GM23338 (cell line): ENCODE measurements at regions not wholly inside any gene's neighbourhood (a gene's known extent, or its start where the extent isn't known, plus 50 kb on each side); places are given as distances from the start of the nearest gene placed in this dataset.

Experiments used
- ATAC-seq: fragments of 200-7000 bp; cut with Tn5 transposase; 3 replicates; pipeline ENCODE4 v1.9.1; 2020
- DNase-seq: peaks from one replicate; pipeline ENCODE4 v3.0.0-alpha.2; 2015; ENCODE audit warnings: low spot score
- H2AFZ ChIP-seq: fragments of 200-600 bp; sonication (generic); 2 replicates; pipeline ENCODE4 v1.8.0; 2016; ENCODE audit warnings: antibody characterized with exemption, mild to moderate bottlenecking, moderate library complexity
- H3F3A ChIP-seq: fragments of 200-600 bp; sonication (generic); replicated peaks from 2 replicates; pipeline ENCODE4 v1.8.0; 2017; ENCODE audit warnings: antibody characterized with exemption, mixed run types, low read depth
- H3K27ac ChIP-seq: fragments of 200-600 bp; sonication (generic); 2 replicates; pipeline ENCODE4 v1.6.1; 2016; ENCODE audit warnings: low read depth
- H3K27me3 ChIP-seq: fragments of 200-600 bp; sonication (generic); 2 replicates; pipeline ENCODE4 v1.8.0; 2016; ENCODE audit warnings: mild to moderate bottlenecking, mixed run types, moderate library complexity; ENCODE audit not compliant: insufficient read depth
- H3K36me3 ChIP-seq: fragments of 200-600 bp; sonication (generic); 2 replicates; pipeline ENCODE4 v1.8.0; 2016; ENCODE audit warnings: mild to moderate bottlenecking; ENCODE audit not compliant: insufficient read depth
- H3K4me1 ChIP-seq: fragments of 200-600 bp; sonication (generic); 2 replicates; pipeline ENCODE4 v1.8.0; 2016; ENCODE audit warnings: mild to moderate bottlenecking, moderate library complexity; ENCODE audit not compliant: insufficient read depth
- H3K4me2 ChIP-seq: fragments of 200-600 bp; sonication (generic); 2 replicates; pipeline ENCODE4 v1.7.1; 2017; ENCODE audit warnings: mixed run types
- H3K4me3 ChIP-seq: fragments of 200-600 bp; sonication (generic); 2 replicates; pipeline ENCODE4 v1.6.1; 2016; ENCODE audit warnings: mixed run types
- H3K79me2 ChIP-seq: fragments of 200-600 bp; sonication (generic); replicated peaks from 2 replicates; pipeline ENCODE4 v1.8.0; 2017; ENCODE audit warnings: mild to moderate bottlenecking; ENCODE audit not compliant: insufficient read depth
- H3K9me2 ChIP-seq: fragments of 200-600 bp; sonication (generic); 2 replicates; pipeline ENCODE4 v1.8.0; 2017; ENCODE audit not compliant: insufficient read depth
- H4K20me1 ChIP-seq: fragments of 200-600 bp; sonication (generic); replicated peaks from 2 replicates; pipeline ENCODE4 v1.8.0; 2017; ENCODE audit warnings: mild to moderate bottlenecking; ENCODE audit not compliant: insufficient read depth
- H3K27ac Mint-ChIP-seq: 2 replicates; pipeline ENCODE4 v1.8.0; 2020; ENCODE audit warnings: inconsistent platforms, mild to moderate bottlenecking, moderate library complexity, mixed read lengths
- H3K27me3 Mint-ChIP-seq: 3 replicates; pipeline ENCODE4 v1.8.0; 2022; ENCODE audit warnings: low read depth, mild to moderate bottlenecking, moderate library complexity, mixed read lengths, inconsistent platforms; ENCODE audit not compliant: insufficient read depth, poor library complexity
- H3K36me3 Mint-ChIP-seq: 3 replicates; pipeline ENCODE4 v1.8.0; 2021; ENCODE audit warnings: low read depth, mild to moderate bottlenecking, inconsistent platforms, moderate library complexity, mixed read lengths
- H3K4me1 Mint-ChIP-seq: 3 replicates; pipeline ENCODE4 v1.8.0; 2020; ENCODE audit warnings: mild to moderate bottlenecking, inconsistent platforms, mixed read lengths
- H3K4me3 Mint-ChIP-seq: 3 replicates; pipeline ENCODE4 v1.8.0; 2021; ENCODE audit warnings: moderate library complexity, mild to moderate bottlenecking, inconsistent platforms, mixed read lengths
- H3K9me3 Mint-ChIP-seq: 3 replicates; pipeline ENCODE4 v1.8.0; 2020; ENCODE audit warnings: moderate library complexity, mild to moderate bottlenecking, inconsistent platforms, mixed read lengths
- EZH2 ChIP-seq: fragments of 200-600 bp; sonication (generic); IDR thresholded peaks from one replicate; pipeline ENCODE4 v1.8.0; 2017; ENCODE audit warnings: antibody characterized with exemption, mild to moderate bottlenecking, low read depth; ENCODE audit not compliant: unreplicated experiment
- POLR2AphosphoS5 ChIP-seq: IDR thresholded peaks from 2 replicates; pipeline ENCODE4 v1.6.1; 2016; ENCODE audit warnings: antibody characterized with exemption, low read depth
- STAT1 ChIP-seq: IDR thresholded peaks from one replicate; pipeline ENCODE4 v1.6.1; 2016; ENCODE audit warnings: antibody characterized with exemption; ENCODE audit not compliant: unreplicated experiment
- ZNF331 ChIP-seq: fragments of 250-450 bp; sonication (Bioruptor Pico); IDR thresholded peaks from 2 replicates; pipeline ENCODE4 v1.5.0; 2020; ENCODE audit warnings: low read depth, mild to moderate bottlenecking, moderate library complexity
- TF ChIP-seq, protein P1 (sequence below): fragments of 250-450 bp; sonication (Bioruptor Pico); IDR thresholded peaks from 2 replicates; pipeline ENCODE4 v1.5.0; 2020; ENCODE audit warnings: mild to moderate bottlenecking, moderate library complexity
- TF ChIP-seq, protein P2 (sequence below): IDR thresholded peaks from 2 replicates; pipeline ENCODE4 v1.6.1; 2016; ENCODE audit warnings: antibody characterized with exemption

DNA sequence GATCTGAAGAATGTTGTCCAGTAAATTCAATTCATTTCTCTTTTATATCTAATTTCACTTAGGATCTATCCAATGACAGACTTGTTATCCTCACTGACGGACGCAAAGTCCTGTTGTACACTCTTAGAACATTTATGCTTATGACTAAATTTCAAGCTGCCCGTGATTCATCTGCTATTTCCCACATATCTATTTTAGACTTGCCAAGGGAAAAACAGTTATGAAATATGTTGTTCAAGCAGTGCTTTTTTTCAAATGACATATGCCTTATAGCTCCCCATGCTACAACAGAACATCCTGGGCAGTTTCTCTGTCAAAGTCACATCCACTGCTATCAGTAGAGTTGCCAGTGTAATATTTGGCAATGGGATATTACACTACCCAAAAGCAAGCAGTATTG lies 94.2 kb upstream of the CBLN2 start (continued):
- TF ChIP-seq, protein P1, sequence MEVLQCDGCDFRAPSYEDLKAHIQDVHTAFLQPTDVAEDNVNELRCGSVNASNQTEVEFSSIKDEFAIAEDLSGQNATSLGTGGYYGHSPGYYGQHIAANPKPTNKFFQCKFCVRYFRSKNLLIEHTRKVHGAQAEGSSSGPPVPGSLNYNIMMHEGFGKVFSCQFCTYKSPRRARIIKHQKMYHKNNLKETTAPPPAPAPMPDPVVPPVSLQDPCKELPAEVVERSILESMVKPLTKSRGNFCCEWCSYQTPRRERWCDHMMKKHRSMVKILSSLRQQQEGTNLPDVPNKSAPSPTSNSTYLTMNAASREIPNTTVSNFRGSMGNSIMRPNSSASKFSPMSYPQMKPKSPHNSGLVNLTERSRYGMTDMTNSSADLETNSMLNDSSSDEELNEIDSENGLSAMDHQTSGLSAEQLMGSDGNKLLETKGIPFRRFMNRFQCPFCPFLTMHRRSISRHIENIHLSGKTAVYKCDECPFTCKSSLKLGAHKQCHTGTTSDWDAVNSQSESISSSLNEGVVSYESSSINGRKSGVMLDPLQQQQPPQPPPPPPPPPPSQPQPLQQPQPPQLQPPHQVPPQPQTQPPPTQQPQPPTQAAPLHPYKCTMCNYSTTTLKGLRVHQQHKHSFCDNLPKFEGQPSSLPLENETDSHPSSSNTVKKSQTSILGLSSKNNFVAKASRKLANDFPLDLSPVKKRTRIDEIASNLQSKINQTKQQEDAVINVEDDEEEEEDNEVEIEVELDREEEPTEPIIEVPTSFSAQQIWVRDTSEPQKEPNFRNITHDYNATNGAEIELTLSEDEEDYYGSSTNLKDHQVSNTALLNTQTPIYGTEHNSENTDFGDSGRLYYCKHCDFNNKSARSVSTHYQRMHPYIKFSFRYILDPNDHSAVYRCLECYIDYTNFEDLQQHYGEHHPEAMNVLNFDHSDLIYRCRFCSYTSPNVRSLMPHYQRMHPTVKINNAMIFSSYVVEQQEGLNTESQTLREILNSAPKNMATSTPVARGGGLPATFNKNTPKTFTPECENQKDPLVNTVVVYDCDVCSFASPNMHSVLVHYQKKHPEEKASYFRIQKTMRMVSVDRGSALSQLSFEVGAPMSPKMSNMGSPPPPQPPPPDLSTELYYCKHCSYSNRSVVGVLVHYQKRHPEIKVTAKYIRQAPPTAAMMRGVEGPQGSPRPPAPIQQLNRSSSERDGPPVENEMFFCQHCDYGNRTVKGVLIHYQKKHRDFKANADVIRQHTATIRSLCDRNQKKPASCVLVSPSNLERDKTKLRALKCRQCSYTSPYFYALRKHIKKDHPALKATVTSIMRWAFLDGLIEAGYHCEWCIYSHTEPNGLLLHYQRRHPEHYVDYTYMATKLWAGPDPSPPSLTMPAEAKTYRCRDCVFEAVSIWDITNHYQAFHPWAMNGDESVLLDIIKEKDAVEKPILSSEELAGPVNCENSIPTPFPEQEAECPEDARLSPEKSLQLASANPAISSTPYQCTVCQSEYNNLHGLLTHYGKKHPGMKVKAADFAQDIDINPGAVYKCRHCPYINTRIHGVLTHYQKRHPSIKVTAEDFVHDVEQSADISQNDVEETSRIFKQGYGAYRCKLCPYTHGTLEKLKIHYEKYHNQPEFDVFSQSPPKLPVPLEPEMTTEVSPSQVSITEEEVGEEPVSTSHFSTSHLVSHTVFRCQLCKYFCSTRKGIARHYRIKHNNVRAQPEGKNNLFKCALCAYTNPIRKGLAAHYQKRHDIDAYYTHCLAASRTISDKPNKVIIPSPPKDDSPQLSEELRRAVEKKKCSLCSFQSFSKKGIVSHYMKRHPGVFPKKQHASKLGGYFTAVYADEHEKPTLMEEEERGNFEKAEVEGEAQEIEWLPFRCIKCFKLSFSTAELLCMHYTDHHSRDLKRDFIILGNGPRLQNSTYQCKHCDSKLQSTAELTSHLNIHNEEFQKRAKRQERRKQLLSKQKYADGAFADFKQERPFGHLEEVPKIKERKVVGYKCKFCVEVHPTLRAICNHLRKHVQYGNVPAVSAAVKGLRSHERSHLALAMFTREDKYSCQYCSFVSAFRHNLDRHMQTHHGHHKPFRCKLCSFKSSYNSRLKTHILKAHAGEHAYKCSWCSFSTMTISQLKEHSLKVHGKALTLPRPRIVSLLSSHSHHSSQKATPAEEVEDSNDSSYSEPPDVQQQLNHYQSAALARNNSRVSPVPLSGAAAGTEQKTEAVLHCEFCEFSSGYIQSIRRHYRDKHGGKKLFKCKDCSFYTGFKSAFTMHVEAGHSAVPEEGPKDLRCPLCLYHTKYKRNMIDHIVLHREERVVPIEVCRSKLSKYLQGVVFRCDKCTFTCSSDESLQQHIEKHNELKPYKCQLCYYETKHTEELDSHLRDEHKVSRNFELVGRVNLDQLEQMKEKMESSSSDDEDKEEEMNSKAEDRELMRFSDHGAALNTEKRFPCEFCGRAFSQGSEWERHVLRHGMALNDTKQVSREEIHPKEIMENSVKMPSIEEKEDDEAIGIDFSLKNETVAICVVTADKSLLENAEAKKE (CRISPR knock-in tag), result no peak

DNA sequence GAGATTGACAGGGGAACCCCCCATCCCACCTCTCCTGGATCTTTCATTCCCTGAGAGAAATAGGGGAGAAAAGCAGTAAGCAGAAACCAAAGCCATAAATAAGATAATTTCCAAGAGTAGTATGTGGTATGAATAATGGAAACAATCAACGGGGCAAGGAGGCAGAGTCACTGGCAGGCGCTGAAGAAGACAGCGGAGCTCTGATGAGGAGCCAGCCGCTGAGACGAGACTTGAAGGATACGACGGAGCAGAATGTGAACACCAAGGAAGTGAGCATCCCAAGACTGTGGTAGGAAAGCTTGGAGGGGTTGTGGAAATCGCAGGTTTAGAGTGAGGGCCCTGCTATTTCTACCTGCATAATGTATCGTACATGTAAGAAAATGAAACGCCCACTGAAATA lies 93.6 kb upstream of the CBLN2 start:
- Mint-ChIP-seq H3K9me3 (peaks cover 53% of the 10 kb centered on the region), H3K4me1 (no peaks in the 10 kb centered on the region; the same call in 2 of the 3 replicates), H3K36me3 (peaks cover 3% of the 10 kb centered on the region; the same call in 1 of the 3 replicates), H3K4me3 (no peak overlapping the region), H3K27ac (no peak overlapping the region), H3K27me3 (peaks cover 4% of the 10 kb centered on the region)
- H3K4me1 ChIP-seq, result no peaks in the 10 kb centered on the region
- H3K9me2 ChIP-seq, result no peaks in the 10 kb centered on the region
- no peak overlapping the region for H2AFZ ChIP-seq
- H3K4me2 ChIP-seq, result no peak overlapping the region
- no peaks in the 10 kb centered on the region for H3K79me2 ChIP-seq
- H3K4me3 ChIP-seq, result no peak overlapping the region
- no peak for ATAC-seq
- DNase-seq, result no peak
- no peaks in the 10 kb centered on the region for H3K36me3 ChIP-seq
- no peaks in the 10 kb centered on the region for H3F3A ChIP-seq
- H3K27ac ChIP-seq, result no peak overlapping the region
- H4K20me1 ChIP-seq, result no peaks in the 10 kb centered on the region
- H3K27me3 ChIP-seq, result no peaks in the 10 kb centered on the region
- TF ChIP-seq STAT1, result no peak
- no peak for TF ChIP-seq EZH2
- TF ChIP-seq, protein P2, sequence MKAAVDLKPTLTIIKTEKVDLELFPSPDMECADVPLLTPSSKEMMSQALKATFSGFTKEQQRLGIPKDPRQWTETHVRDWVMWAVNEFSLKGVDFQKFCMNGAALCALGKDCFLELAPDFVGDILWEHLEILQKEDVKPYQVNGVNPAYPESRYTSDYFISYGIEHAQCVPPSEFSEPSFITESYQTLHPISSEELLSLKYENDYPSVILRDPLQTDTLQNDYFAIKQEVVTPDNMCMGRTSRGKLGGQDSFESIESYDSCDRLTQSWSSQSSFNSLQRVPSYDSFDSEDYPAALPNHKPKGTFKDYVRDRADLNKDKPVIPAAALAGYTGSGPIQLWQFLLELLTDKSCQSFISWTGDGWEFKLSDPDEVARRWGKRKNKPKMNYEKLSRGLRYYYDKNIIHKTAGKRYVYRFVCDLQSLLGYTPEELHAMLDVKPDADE, result no peak
- no peak for TF ChIP-seq POLR2AphosphoS5
- TF ChIP-seq ZNF331 (CRISPR knock-in tag), result no peak
- TF ChIP-seq, protein P1 (CRISPR knock-in tag), result no peak
